HepG2 (cell line): ENCODE measurements at regions not wholly inside any gene's neighbourhood (a gene's known extent, or its start where the extent isn't known, plus 50 kb on each side); places are given as distances from the start of the nearest gene placed in this dataset.

Experiments
- ATAC-seq: fragments of 200-7000 bp; cut with Tn5 transposase; 3 replicates; pipeline ENCODE4 v1.9.1; 2020; ENCODE audit warnings: mild to moderate bottlenecking, moderate library complexity
- BruUV-seq: library from RNA; stranded (reverse); fragments of 400-500 nt; replicated peaks from 2 replicates; lab custom pipeline; 2021; lab: Mats Ljungman, UMichigan
- CTCF ChIA-PET: fragments of 300-600 bp; formaldehyde crosslinking; extraction: SDS; loops from one replicate; lab custom pipeline; 2021; ENCODE audit warnings: low total read pairs, inconsistent platforms, low intra/inter-chr PET ratio; lab: Yijun Ruan, JAX
- POLR2A ChIA-PET: fragments of 350-600 bp; sonication (Branson Sonifier 250); formaldehyde crosslinking; loops from one replicate; lab custom pipeline; 2020; ENCODE audit warnings: antibody characterized with exemption, inconsistent platforms; lab: Yijun Ruan, JAX
- DNase-seq: peaks from one replicate; pipeline ENCODE4 v3.0.0-alpha.2; 2015; ENCODE audit warnings: low spot score
- FAIRE-seq: peaks from 3 replicates; lab custom pipeline; 2011; peaks lifted over from hg19 to GRCh38; lab: Jason Lieb, UNC
- H2AFZ ChIP-seq: one replicate; pipeline ENCODE4 v1.6.1; 2011; ENCODE audit warnings: low read length, inconsistent platforms
- H3K27ac ChIP-seq: fragments of 300-600 bp; 3 replicates; pipeline ENCODE4 v1.8.0; 2011; ENCODE audit warnings: mixed run types, mild to moderate bottlenecking, mixed read lengths, low read length, inconsistent platforms; ENCODE audit not compliant: insufficient read depth; ENCODE audit errors: extremely low read length
- H3K27me3 ChIP-seq, 2 experiments: fragments of 200-600 bp in 1 of 2; 2 replicates in 1 of 2; 3 replicates in 1 of 2; pipeline versions ENCODE4 v1.6.0 to v1.8.0; 2011; ENCODE audit warnings: low read length in 2 of 2, mild to moderate bottlenecking in 2 of 2, moderate library complexity in 2 of 2, inconsistent platforms in 1 of 2; ENCODE audit not compliant: insufficient read depth in 2 of 2, control insufficient read depth in 1 of 2
- H3K36me3 ChIP-seq, 2 experiments: fragments of 200-600 bp in 1 of 2; replicated peaks in 1 of 2; 2 replicates in 1 of 2; 3 replicates in 1 of 2; pipeline versions ENCODE4 v1.5.1 to v1.8.0; 2011; ENCODE audit warnings: low read length in 2 of 2, inconsistent platforms in 1 of 2; ENCODE audit not compliant: insufficient read depth in 2 of 2, control insufficient read depth in 1 of 2
- H3K4me1 ChIP-seq: 2 replicates; pipeline ENCODE4 v1.5.1; 2012; ENCODE audit warnings: low read length, inconsistent platforms; ENCODE audit not compliant: insufficient read depth
- H3K4me2 ChIP-seq: 2 replicates; pipeline ENCODE4 v1.6.0; 2011; ENCODE audit warnings: low read depth, low read length, inconsistent platforms
- H3K4me3 ChIP-seq, 3 experiments: fragments of 200-600 bp in 1 of 3; sonication (generic), shearing (Covaris generic) in 1 of 3; replicated peaks in 1 of 3; 2 replicates each; pipeline ENCODE4 v1.5.1; 2011 to 2016; ENCODE audit warnings: low read length in 3 of 3, inconsistent platforms in 2 of 3, low read depth in 2 of 3, mild to moderate bottlenecking in 2 of 3, control low read depth in 1 of 3, mixed read lengths in 1 of 3; ENCODE audit not compliant: insufficient read depth in 1 of 3
- H3K79me2 ChIP-seq: one replicate; pipeline ENCODE4 v1.6.1; 2011; ENCODE audit warnings: low read length, inconsistent platforms; ENCODE audit not compliant: insufficient read depth
- H3K9ac ChIP-seq: 2 replicates; pipeline ENCODE4 v1.6.0; 2011; ENCODE audit warnings: mild to moderate bottlenecking, low read depth, low read length, inconsistent platforms; ENCODE audit not compliant: insufficient read depth
- H3K9me3 ChIP-seq: 2 replicates; pipeline ENCODE4 v1.5.1; 2012; ENCODE audit warnings: mild to moderate bottlenecking, low read length
- H4K20me1 ChIP-seq: 2 replicates; pipeline ENCODE4 v1.6.0; 2011; ENCODE audit warnings: inconsistent platforms, mild to moderate bottlenecking, low read length, moderate library complexity; ENCODE audit not compliant: insufficient read depth
- KDM5B ChIP-seq: sonication (generic); formaldehyde crosslinking; IDR thresholded peaks from 2 replicates; pipeline ENCODE4 v1.4.0; 2020; ENCODE audit warnings: missing genetic modification reagents, mild to moderate bottlenecking, borderline replicate concordance
- KMT2B ChIP-seq: IDR thresholded peaks from 2 replicates; pipeline ENCODE4 v1.6.1; 2016; ENCODE audit warnings: missing genetic modification reagents, missing compliant biosample characterization
- MTF2 ChIP-seq: sonication (generic); formaldehyde crosslinking; IDR thresholded peaks from 2 replicates; pipeline ENCODE4 v1.5.0; 2020; ENCODE audit warnings: missing genetic modification reagents, borderline replicate concordance
- NCOA2 ChIP-seq: sonication (generic); formaldehyde crosslinking; IDR thresholded peaks from 2 replicates; pipeline ENCODE4 v1.8.0; 2022; ENCODE audit warnings: inconsistent platforms
- SRSF9 ChIP-seq: fragments of 200-400 bp; formaldehyde crosslinking; IDR thresholded peaks from 2 replicates; pipeline ENCODE4 v1.6.1; 2018; ENCODE audit warnings: borderline replicate concordance, mild to moderate bottlenecking, low read depth, low read length; ENCODE audit not compliant: insufficient read depth, poor library complexity, severe bottlenecking
- ZFY ChIP-seq: sonication (generic); formaldehyde crosslinking; IDR thresholded peaks from 2 replicates; pipeline ENCODE4 v1.4.0; 2020; ENCODE audit warnings: missing genetic modification reagents
- ZNF205 ChIP-seq: IDR thresholded peaks from 2 replicates; pipeline ENCODE4 v1.6.1; 2018; ENCODE audit warnings: missing biosample characterization, missing genetic modification reagents
- ZNF530 ChIP-seq: sonication (generic); formaldehyde crosslinking; IDR thresholded peaks from 2 replicates; pipeline ENCODE4 v1.5.0; 2020; ENCODE audit warnings: low read depth, mild to moderate bottlenecking, missing genetic modification reagents
- WGBS: methylation state at CpG from one replicate; pipeline ENCODE4 v1.1.6; 2017; ENCODE audit warnings: low lambda C conversion rate; 5-methylcytosine and 5-hydroxymethylcytosine counted together
- in situ Hi-C: cut with HindIII; loops from 2 replicates; pipeline ENCODE4 v1.10.0; 2017; ENCODE audit warnings: low pct_unique_long_range_greater_than_20kb; ENCODE audit not compliant: extremely low pct_ligation_motif_present
- intact Hi-C: fragments of 100-400 bp; cut with micrococcal nuclease; formaldehyde crosslinking; loops from one replicate; pipeline ENCODE4 v1.10.0; 2022; ENCODE audit not compliant: unreplicated experiment
- TF ChIP-seq, protein P1 (sequence below): sonication (generic); formaldehyde crosslinking; IDR thresholded peaks from 2 replicates; pipeline ENCODE4 v1.4.0; 2020; ENCODE audit warnings: missing genetic modification reagents, borderline replicate concordance
- TF ChIP-seq, protein P2 (sequence below): sonication (generic); formaldehyde crosslinking; IDR thresholded peaks from 2 replicates; pipeline ENCODE4 v1.4.0; 2020; ENCODE audit warnings: mild to moderate bottlenecking, missing genetic modification reagents
- TF ChIP-seq, protein P3 (sequence below): sonication (generic); formaldehyde crosslinking; IDR thresholded peaks from 2 replicates; pipeline ENCODE4 v1.5.1; 2020; ENCODE audit warnings: missing genetic modification reagents, mild to moderate bottlenecking, borderline replicate concordance
- TF ChIP-seq, protein P4 (sequence below): sonication (generic); formaldehyde crosslinking; IDR thresholded peaks from 2 replicates; pipeline ENCODE4 v1.9.0; 2021; ENCODE audit warnings: missing genetic modification reagents, borderline replicate concordance

DNA sequence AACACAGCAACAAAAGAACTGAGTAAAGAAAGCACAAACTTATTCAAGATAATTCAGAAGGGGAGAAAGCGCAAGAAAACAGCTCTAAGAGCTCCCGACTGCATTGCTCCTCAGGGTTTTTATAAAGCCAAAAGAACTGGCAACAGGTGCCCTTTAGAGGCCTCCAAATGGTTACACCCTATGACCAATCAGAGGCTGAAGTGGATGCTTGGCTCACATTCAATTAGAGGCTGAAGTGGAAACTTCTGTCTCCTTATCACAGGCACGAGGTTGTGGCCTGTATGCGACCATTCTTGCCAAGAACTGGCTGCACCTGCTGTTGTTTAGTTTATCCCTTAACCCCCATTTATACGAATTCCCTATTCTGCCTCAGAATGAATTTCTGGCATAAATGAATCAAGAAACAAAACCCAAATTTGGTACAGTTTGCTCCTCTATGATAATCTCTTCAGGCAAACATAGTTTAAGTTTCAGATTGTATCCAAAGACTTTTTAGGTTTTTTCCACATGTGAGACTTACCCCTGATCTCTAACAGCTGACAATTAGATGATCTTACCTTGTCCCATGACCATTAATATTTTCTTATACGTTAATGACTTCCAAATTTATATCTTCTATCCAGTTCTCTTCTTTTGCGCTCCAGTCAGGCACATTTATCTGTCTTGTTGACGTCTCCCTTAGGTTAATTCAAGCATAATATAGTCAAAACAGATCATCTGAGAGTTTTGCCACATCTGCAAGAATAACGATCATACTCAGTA is 504.8 kb downstream of the NXPH1 start:
- FAIRE-seq = no peak
- no peak for TF ChIP-seq NCOA2 (CRISPR knock-in tag)
- TF ChIP-seq MTF2 = no peak
- TF ChIP-seq KMT2B = no peak
- no peak for TF ChIP-seq KDM5B
- no peak for TF ChIP-seq ZNF530 (CRISPR knock-in tag)
- peaks cover 92% of the 10 kb centered on the region for H3K9me3 ChIP-seq
- no peak overlapping the region for H3K9ac ChIP-seq
- no peaks in the 10 kb centered on the region for H3K36me3 ChIP-seq
- no peak for DNase-seq
- no TSS peak for BruUV-seq
- no peaks in the 10 kb centered on the region for H4K20me1 ChIP-seq
- in situ Hi-C loops = no loop called here
- no peak overlapping the region for H2AFZ ChIP-seq
- no peak overlapping the region for H3K27ac ChIP-seq
- no peaks in the 10 kb centered on the region for H3K79me2 ChIP-seq
- ChIA-PET CTCF (no interaction called here), POLR2A (no interaction called here)
- no peaks in the 10 kb centered on the region for H3K27me3 ChIP-seq
- ATAC-seq = no peak
- intact Hi-C loops = no loop called here
- no peak overlapping the region for H3K4me3 ChIP-seq
- no peaks in the 10 kb centered on the region for H3K4me1 ChIP-seq
- no peak overlapping the region for H3K4me2 ChIP-seq
- WGBS = 17% methylated on average over 9 of the region's 9 CpGs

DNA sequence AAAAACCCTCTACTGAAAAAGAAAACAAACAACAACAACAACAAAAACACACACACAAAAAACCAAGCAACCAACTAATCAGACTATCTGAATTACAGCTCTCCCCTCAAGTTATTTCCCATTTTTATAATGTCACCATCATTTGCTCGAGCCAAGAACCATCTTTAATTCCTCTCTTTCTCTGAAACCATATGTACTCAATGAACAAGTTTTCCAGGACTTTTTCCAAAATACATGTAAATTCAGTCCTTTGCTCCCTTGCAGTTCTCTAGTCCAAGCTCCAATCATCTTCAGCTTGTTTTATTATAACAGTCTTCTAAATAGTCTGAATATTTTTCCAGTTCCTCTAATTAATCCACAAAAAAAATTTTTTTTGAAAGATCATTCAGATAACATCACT is 506.0 kb downstream of the NXPH1 start:
- no TSS peak for BruUV-seq
- FAIRE-seq = no peak
- Histone ChIP-seq H4K20me1 (no peaks in the 10 kb centered on the region), H3K9me3 (peaks cover 92% of the 10 kb centered on the region), H3K36me3 (no peaks in the 10 kb centered on the region), H3K4me3 (no peak overlapping the region), H3K27me3 (no peaks in the 10 kb centered on the region), H3K27ac (no peak overlapping the region), H3K4me2 (no peak overlapping the region), H3K9ac (no peak overlapping the region), H3K4me1 (no peaks in the 10 kb centered on the region), H2AFZ (no peak overlapping the region), H3K79me2 (no peaks in the 10 kb centered on the region)
- intact Hi-C loops = no loop called here
- in situ Hi-C loops = no loop called here
- ChIA-PET CTCF (no interaction called here), POLR2A (no interaction called here)
- TF ChIP-seq, protein P1, sequence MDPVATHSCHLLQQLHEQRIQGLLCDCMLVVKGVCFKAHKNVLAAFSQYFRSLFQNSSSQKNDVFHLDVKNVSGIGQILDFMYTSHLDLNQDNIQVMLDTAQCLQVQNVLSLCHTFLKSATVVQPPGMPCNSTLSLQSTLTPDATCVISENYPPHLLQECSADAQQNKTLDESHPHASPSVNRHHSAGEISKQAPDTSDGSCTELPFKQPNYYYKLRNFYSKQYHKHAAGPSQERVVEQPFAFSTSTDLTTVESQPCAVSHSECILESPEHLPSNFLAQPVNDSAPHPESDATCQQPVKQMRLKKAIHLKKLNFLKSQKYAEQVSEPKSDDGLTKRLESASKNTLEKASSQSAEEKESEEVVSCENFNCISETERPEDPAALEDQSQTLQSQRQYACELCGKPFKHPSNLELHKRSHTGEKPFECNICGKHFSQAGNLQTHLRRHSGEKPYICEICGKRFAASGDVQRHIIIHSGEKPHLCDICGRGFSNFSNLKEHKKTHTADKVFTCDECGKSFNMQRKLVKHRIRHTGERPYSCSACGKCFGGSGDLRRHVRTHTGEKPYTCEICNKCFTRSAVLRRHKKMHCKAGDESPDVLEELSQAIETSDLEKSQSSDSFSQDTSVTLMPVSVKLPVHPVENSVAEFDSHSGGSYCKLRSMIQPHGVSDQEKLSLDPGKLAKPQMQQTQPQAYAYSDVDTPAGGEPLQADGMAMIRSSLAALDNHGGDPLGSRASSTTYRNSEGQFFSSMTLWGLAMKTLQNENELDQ (CRISPR knock-in tag) = no peak
- TF ChIP-seq SRSF9 (no peak), ZNF205 (CRISPR knock-in tag) (no peak), ZFY (CRISPR knock-in tag) (no peak)
- TF ChIP-seq, protein P2, sequence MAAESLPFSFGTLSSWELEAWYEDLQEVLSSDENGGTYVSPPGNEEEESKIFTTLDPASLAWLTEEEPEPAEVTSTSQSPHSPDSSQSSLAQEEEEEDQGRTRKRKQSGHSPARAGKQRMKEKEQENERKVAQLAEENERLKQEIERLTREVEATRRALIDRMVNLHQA (CRISPR knock-in tag) = no peak
- TF ChIP-seq, protein P3, sequence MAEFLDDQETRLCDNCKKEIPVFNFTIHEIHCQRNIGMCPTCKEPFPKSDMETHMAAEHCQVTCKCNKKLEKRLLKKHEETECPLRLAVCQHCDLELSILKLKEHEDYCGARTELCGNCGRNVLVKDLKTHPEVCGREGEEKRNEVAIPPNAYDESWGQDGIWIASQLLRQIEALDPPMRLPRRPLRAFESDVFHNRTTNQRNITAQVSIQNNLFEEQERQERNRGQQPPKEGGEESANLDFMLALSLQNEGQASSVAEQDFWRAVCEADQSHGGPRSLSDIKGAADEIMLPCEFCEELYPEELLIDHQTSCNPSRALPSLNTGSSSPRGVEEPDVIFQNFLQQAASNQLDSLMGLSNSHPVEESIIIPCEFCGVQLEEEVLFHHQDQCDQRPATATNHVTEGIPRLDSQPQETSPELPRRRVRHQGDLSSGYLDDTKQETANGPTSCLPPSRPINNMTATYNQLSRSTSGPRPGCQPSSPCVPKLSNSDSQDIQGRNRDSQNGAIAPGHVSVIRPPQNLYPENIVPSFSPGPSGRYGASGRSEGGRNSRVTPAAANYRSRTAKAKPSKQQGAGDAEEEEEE (CRISPR knock-in tag) = no peak
- TF ChIP-seq, protein P4, sequence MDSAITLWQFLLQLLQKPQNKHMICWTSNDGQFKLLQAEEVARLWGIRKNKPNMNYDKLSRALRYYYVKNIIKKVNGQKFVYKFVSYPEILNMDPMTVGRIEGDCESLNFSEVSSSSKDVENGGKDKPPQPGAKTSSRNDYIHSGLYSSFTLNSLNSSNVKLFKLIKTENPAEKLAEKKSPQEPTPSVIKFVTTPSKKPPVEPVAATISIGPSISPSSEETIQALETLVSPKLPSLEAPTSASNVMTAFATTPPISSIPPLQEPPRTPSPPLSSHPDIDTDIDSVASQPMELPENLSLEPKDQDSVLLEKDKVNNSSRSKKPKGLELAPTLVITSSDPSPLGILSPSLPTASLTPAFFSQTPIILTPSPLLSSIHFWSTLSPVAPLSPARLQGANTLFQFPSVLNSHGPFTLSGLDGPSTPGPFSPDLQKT (CRISPR knock-in tag) = no peak
- no peak for DNase-seq
- ATAC-seq = no peak
- WGBS = 3% methylated on average over 1 of the region's 1 CpG
